ENCODE measurements at regions not wholly inside any gene's neighbourhood (a gene's known extent, or its start where the extent isn't known, plus 50 kb on each side); places are given as distances from the start of the nearest gene placed in this dataset.

DNA sequence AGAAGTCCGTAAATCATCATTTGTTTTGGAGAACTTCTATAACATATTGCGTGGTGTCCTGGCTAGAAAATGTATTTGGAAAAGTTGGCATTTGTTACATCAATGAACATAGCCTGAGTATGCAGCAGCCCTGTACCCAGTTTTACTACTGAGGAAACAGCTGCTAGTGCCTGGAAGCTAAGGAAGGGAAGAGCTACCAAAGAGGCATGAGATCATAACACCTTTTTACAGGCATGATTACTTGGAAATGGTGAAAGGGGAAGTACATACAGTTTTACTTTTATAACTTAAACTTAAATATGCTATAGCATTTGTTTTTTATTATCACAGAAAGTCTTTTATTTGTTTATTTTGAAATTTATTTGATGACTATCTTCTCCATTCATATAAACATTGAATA lies 128.4 kb upstream of the MC4R start:
- TF ChIP-seq, protein P1, sequence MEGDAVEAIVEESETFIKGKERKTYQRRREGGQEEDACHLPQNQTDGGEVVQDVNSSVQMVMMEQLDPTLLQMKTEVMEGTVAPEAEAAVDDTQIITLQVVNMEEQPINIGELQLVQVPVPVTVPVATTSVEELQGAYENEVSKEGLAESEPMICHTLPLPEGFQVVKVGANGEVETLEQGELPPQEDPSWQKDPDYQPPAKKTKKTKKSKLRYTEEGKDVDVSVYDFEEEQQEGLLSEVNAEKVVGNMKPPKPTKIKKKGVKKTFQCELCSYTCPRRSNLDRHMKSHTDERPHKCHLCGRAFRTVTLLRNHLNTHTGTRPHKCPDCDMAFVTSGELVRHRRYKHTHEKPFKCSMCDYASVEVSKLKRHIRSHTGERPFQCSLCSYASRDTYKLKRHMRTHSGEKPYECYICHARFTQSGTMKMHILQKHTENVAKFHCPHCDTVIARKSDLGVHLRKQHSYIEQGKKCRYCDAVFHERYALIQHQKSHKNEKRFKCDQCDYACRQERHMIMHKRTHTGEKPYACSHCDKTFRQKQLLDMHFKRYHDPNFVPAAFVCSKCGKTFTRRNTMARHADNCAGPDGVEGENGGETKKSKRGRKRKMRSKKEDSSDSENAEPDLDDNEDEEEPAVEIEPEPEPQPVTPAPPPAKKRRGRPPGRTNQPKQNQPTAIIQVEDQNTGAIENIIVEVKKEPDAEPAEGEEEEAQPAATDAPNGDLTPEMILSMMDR (IDR thresholded peaks at IDR 0.05): no peak
- TF ChIP-seq ZFX (IDR thresholded peaks at IDR 0.05; ENCODE audit: borderline replicate concordance): no peak
